Superior temporal gyrus (tissue), 1 donor: ENCODE measurements at regions not wholly inside any gene's neighbourhood (a gene's known extent, or its start where the extent isn't known, plus 50 kb on each side); places are given as distances from the start of the nearest gene placed in this dataset.

Experiments used
- DNase-seq: peaks from one replicate; pipeline ENCODE4 v3.0.0-alpha.2; 2016; ENCODE audit errors: extremely low spot score

DNA sequence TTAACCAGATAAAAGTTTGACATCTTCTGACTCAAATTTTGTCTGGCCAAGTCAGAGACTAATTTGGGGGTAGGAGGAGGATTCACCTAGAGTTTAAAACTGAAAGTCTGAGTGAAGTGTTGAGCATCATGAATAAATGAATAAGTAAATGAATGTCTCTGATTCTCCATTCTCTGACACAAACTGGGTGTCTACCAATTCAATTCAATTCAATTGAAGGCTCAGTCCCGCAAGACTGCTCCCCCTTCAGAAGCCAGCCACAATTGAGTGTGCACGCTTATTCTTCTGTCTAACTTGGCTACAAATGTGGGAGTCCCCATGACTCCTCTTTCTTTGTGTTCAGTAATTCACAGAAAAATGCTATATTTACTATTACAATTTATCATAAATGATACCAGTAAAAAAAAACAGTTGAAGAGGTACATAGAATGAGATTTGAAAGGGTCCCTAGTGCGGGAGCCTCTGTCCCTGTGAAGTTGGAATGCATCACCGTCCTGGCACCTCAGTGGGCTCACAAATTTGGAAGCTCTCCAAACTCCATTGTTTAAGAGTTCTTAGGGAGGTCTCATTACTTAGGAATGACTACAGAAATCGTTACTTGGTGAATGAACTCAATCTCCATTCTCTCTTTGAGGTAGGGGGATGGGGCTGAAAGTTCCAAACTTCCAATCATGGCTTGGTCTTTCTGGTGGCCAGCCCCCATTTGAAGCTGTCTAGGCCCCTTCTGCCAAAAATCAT is 243.7 kb upstream of the PHYHIPL start:
- DNase-seq = no peak

DNA sequence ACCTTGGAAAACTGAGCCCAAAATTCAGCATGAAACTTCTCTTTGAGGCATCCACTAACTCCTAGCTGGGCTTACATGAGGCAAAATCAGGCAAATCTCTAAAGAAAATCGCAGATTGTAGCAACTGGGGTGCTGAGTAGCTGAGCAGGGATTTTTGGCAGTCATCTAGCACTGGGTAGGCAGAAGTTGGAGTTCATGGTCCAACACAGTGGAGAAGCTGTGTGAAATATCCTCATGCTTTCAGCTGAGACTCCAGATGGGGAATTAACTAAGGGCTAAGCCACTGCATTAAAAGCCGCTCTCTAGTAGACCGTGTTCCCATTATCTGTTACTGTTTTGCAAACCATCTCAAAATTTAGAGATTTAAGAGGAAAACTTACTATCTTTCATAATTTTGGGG is 240.1 kb upstream of the PHYHIPL start:
- peak; percentile 42 for DNase-seq

DNA sequence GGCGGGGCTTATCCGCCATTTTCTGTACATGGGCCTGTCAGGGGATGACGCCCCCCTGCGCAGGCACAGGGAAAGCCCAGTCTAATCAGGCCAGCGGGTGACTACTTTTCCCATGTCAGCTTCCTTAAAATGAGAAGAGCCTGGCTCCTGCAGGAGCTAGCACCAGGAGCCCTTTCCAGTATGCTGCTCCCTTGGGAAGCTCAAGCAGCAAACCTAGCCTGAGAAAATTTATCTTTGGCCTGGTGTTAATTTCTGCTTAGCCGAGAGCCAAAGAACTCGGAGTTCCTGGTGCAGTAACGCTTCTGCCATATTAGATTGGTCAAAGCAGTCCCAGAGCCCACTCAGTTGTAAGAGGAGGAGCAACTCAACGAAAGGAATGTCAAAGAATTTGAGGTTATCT is 239.0 kb upstream of the PHYHIPL start:
- DNase-seq = no peak

DNA sequence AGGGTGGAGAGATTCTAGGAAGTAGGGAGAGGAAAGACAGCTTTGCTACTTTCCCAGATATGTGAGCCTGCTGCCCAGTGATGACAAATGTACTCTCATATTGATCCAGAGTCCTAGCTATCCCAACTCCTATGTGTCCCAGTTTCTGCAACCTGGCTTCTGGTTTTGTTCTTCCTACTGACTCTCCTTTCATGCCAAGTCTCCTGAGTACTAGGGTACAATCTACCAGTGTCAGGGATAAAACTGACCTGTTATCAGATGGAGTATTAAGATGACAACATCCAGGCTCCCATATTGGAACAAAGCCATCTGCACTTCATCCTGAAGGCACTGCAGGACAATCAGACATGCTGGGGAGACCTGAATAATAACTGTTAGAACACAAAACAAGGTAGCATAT is 233.7 kb upstream of the PHYHIPL start:
- no peak for DNase-seq

DNA sequence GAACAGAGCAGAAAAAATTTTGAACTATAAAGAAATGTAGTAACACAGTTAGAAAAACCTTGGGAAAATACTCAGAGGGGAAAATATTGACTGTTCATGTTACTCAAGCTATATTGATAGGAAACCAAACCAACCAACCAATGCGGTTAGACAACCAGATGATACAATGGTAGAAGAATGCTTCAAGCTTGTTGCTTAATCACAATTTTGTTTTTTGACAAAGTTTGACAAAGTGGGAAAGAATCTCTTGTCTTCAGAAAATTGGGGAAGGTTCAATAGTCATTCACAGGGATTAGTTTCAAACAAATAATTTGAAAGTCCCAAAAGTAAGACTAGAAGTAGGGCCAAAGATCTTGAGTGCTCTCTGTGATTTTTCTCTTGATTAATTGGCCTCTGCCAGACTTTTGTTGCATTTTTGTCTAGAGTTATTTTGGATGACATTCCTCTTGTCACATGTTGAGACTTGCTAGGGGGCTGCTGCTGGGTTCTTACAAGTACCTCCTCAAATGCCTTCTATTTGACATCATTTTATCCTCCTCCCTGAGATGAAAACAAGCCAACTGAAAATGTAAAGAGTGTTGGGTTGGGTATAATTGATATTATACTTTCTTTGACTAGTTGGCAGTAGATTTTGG is 233.1 kb upstream of the PHYHIPL start:
- DNase-seq = no peak

DNA sequence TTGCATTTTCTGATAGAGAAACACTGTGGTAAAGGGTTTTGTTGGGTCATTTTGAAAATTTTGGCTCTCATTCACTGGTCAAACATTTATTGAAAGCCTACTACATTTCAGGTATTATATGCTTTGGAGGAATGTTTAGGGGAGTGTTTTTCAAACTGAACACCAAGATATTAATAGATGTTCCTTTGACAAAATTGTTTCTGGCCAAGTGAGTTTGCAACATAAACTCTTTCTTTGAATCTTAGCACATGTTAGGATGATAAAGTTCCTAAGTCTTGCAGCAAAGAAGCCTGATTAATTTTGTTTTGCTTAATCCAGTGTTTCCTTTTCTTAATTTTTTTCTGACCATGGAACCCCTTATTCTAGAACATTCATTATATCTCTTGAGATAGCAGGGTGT is 232.5 kb upstream of the PHYHIPL start:
- peak; percentile 36 for DNase-seq

DNA sequence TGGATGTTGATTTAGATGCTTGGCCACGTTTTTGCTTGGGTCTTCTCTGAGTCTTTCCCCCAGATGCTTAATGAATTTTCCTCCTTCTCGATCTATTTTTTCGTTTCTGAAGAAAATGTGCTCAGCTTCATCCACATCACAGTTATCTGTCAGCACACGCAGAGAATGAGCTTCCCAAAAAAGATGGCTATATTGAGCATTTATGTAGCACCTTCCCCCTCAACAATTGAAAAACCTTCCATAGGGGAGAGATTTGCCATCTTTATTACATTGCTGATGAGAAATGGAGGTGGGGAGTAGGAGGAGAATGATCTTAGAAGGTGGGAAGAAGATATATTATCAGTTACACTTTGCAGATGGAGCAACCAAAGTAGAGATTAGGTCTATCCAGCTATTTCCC is 228.1 kb upstream of the PHYHIPL start:
- peak; percentile 64 for DNase-seq

DNA sequence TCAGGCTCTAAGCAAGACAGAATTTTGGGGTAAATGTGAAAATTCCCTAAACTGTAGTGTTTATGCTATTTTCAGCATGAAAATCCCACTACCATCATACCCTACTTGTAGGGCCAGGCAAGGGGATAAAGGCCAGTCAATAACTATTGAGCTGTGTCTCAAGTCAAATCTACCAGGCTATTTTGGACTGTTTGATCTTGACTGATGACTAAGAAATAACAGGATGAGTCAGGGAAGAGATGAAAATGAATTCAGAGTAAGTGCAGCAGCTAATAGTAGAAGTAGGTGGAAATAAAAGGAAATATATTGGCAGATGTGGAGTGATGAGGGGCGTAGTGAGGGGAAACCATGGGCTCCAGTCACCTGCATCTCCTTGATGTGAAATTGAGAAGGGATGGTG is 225.8 kb upstream of the PHYHIPL start:
- no peak for DNase-seq

DNA sequence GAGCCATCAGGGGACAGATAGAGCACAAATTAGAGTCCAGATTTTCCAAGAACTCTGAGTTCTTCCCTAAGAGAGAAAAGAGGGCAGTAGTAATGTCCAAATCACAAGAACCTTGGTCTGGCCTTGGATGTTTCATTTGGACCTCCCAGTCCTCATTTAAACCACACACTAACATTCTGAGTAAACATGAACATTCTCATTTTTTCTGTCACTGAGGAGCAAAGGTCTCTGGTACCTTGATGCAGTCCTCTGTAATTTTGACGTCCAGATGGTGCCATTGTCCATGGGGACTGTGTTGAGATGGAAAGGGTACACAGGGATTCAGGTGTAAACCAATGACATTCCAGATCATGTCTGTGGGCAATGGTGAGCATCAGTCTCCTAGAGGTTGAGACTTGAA is 225.4 kb upstream of the PHYHIPL start:
- no peak for DNase-seq

DNA sequence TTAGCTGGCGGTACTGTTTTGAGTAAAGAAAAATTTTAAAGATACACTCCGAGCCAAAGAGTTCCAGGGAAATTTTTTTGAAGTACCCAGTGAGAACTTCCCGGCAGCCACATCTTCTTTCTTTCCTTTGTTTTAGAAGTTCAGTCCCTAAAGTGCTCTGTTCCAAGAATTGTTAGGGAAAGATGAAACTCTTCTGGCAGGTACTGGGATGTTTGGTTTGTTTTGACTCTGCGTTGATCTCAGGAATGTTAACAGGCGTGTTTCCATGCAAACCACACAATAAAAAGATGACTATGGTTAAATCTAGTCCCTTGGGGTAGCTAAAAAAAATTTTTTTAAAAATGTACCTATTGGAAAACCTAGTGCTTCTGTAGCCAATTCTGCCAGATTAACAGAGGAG is 224.7 kb upstream of the PHYHIPL start:
- no peak for DNase-seq

DNA sequence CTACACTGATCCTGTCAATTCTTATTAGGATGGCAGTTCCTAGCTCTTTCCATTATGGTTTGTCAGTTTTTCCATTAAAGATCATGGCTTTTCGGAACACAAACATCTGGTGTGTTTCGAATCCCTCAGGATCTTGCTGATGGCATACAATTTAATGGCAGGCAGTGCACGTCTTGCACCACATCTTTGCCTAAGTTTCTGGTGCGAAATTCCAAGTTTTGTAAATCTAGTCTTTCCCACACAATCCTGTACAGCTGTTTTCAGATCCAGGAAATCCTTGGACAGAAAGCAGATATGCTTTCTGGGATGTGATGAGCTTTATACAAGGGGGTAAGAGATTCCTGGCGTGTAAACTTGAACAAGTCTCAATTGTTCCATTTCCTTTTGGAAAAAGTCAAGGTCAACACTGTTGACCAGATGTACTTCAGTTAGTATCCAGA is 224.3 kb upstream of the PHYHIPL start:
- no peak for DNase-seq

DNA sequence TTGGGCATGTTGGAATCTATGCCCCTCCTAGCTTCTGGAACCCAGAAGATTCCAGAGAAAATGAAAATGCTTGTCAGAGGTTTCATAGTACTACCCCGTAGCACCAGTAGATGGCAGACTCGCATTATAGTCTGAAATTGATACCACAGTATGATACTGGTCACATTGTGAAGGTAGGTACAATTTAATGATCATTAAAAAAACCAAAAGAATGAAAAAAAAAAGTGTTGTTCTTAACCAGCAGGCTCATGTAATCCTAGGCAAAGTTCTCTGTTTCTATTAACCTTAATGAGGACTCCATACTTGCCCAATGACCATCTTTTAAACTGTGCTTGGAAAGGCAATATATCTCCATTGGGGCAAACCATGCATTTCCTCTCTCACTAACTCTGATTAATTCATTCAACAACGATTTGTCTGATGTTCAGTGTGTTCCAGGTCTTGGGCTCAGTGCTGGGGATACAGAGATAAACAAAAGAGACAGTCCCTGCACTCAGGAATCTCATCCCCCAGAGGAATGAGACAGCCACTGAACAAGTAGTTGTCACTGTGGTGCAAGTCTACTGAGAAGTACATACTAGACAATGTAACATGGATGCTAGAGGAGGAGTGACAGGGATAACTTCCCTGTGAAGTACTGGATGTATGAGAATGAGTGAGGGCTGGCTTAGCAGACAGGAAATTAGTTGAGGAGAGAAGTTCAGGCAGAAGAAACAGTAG is 223.5 kb upstream of the PHYHIPL start:
- peak; percentile 97 for DNase-seq

DNA sequence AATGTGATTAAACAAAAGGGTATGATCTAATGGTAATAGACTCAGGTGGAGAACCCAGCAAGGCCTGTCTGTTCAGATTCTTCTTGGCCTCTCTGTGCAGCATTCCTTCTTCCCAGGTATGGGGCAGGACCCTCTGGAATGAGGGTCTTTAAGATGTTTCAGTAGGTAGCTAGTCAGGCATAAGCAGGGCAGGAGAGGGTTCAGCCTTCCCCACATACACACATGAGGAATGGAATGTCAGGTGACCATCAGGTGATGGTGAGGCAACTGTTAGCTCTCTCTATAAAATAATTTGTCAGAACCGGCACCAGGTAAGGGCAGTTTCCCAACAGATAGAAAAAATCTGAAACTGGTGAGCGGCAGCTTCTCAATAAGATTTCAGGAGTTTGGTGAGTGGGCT is 222.3 kb upstream of the PHYHIPL start:
- DNase-seq = no peak

DNA sequence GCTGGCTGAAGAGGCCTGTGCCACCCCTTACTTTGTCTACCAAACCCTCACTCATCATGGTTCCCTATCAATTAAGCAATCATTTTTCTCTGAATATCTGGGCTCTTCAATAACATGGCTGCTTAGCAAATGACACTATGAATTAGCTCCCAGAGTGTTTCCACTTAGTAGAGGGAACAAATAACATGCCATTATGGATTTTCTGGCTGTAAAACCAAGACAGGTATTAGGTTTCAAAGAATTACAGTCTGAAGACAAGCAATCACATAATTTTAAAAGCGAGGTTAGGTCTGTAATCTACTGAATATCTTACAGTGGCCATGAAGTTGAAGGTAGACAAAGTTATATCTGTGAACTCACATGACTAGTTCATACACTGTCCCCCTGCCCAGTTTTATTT is 220.8 kb upstream of the PHYHIPL start:
- DNase-seq = no peak

DNA sequence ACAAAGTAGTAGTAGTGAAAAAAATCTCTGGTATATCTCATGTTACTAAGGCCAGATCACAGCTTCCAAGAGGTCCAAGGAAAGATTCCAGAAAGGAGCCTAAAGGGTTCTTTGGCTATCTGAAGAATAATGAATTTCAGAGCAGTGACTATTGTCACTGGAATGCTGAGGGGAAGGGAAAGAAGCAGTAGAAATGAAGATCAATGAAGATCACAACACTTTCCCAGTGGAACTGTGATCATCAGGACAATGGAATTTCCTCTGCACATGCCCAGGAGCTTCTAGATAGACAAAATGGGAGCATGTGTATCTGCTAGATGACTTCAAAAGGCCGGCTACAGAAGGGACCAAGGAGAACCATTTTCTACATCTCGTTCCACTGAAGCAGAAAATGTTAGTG is 219.5 kb upstream of the PHYHIPL start:
- no peak for DNase-seq

DNA sequence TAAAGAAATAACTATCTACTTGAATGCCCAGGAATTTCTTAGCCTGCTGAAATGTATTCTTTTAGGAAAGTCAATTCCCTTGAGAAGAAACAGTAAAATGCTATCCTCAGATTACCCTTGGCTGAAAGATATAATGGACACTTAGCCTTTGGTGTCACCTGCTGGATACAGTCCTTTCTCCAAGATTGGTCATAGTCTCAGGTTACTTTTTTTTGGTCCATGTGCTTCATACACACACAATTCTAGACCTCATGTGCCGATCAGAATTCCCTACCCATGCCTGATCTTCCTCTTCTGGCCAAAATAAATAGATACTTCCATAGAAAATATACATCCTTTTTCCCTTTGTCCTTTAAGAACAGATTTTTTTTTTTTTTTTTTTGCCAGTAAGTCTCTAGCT is 218.9 kb upstream of the PHYHIPL start:
- no peak for DNase-seq

DNA sequence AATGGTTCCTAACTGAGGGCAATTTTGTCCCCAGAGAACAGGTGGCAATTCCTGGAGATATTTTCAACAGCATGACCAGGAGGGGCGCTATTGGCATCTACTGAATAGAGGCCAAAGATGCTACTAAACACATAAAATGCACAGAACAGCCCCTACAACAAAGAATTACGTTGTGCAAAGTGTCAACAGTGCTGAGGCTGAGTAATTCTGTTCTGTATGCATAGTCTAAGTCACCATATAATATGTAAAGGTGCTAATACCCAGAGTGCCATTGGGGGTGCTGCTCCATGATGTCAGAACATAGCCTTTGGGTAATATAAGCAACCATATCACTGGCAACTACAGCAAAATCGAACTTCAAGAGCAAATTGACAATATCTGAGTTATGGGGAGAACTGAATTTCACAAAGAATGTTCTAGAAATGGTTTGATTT is 213.3 kb upstream of the PHYHIPL start:
- DNase-seq = peak; percentile 90

DNA sequence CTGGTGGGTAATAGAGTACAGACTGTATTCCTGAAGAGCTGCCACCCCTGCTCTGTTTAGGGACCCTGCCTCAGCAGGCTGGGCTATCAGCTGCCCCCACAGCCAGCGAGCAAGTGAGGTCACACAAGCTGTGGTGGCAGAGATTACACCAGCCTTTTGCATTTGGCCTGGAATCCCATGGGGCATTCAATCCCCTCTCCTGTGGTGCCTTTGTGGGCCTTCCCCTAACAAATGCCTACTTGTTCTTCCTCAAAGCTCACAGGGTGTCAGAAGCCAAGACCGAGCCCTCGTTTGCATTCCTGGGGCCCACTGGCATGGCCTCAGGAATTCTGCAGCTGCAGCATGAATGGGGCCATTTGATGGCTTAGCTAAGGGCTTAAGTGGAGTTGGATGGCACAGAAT is 212.7 kb upstream of the PHYHIPL start:
- DNase-seq = peak; percentile 98

DNA sequence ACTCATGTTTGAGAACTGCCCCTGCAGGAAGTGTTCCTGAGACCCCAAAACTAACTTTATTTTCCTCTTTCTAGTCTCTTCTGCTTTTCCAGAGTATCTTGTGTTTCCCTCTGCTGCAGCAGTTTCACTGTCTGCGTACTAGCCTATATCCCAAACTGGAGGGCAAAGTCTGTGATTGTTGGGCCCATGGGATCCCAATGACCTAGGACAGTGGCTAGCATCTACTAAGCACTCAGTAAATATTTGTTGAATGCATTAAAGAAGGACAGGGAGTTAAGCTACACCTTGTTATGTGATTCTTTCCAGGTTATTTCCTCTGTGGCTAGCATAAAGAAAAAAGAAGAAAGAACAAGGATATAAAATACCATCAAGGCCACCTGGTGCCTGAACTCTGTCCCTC is 210.6 kb upstream of the PHYHIPL start:
- no peak for DNase-seq

DNA sequence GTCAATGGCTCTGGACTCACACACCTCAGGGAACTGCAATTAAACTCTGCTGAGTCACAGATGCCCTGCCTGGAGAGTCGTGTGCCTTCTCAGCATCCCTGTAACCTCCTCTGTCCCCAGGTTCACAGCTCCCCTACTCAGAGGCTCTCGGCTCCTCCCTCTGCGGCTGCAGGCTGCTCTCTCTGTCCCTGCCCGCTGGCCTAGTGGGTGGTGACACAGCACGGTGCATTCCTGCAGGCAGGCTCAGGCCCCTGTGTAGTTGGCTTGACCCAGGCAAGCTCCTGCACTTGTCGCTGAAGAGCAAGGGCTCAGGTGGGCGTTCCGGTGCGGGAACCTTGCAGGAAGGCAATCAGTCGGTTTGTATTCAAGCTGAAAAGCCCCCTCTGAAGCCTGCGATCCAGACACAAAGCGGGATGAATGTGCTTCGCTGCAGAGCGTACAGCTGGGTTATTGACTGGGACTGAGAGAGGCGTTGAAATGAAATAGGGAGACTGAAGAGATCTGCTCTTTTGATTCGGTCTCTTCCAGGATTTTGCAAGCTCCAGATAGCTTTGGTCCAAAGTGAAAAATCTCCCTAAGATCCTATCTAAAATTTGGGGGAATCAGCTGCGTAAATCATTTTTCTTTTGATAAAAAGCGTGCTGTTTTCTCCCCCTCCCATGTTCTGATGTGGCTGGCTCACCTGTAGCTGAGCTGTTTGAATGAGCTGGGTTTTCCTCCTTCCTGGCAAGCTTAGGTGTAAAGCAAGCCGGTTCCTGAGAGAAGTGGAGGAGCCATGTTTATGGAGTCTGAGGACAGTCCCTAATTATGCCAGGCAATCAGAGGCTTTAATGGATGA is 208.7 kb upstream of the PHYHIPL start:
- DNase-seq = peak; percentile 84

DNA sequence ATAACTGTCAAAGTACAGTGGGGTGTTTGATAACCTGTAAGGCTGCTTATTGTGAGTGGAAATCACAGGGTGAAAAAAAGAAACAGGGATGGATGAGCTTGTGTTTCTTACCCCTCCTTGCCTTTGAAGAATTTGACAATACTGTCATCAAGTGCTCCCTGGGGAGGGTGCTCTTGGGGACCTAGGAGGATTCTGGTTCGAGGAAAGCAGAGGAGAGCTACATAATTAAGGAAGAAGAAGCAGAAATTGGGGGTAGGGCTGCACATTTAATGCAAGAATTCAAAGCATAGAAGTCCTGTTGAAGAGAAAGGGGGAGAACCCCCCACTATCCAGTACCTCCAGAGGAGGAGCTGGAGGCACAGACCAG is 208.1 kb upstream of the PHYHIPL start:
- DNase-seq = no peak

DNA sequence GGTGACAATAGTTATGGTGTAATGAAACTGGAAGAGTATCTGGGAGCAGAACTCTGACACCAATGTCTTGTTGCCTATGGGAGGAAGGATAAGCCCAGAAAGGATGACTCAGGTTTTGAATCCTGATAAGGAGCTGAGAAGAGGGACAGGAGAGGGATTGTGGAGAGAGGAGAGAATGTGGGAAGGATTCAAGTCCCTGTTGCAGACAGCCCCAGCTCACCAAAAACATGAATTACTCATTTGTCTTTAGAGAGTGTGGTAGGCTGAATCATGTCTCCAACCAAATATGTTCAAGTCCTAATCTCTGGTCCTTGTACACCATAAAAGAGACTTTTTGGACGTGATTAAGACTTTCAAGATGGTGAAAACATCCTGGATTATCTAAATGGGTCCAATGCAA is 206.9 kb upstream of the PHYHIPL start:
- DNase-seq = no peak
